ENCODE measurements at regions not wholly inside any gene's neighbourhood (a gene's known extent, or its start where the extent isn't known, plus 50 kb on each side); places are given as distances from the start of the nearest gene placed in this dataset.
"Not testable (repeated sequence)": the region's sequence is repeated elsewhere in the genome, so short reads cannot be mapped to it uniquely, and the experiment has no call there.

GRCh38 chr16:60206516-60206915 is 1472.4 kb upstream of the GOT2 start:
- no peak for DNase-seq

GRCh38 chr16:60204181-60204580 is 1470.1 kb upstream of the GOT2 start:
- DNase-seq = no peak

GRCh38 chr16:60203525-60204124 is 1469.5 kb upstream of the GOT2 start:
- no peak for DNase-seq

- not testable (repeated sequence) for DNase-seq
These were observed 1466.6 kb upstream of the GOT2 start for GRCh38 chr16:60200729-60201128.

GRCh38 chr16:60200161-60200560 is 1466.0 kb upstream of the GOT2 start:
- DNase-seq = no peak

GRCh38 chr16:60199150-60199549 is 1465.0 kb upstream of the GOT2 start:
- no peak for DNase-seq

- no peak for DNase-seq
These were observed 1447.4 kb upstream of the GOT2 start for GRCh38 chr16:60181536-60181935.

GRCh38 chr16:60180609-60181008 is 1446.5 kb upstream of the GOT2 start:
- no peak for DNase-seq

- no peak for DNase-seq
These were observed 1436.1 kb upstream of the GOT2 start for GRCh38 chr16:60170196-60170595.

GRCh38 chr16:60166111-60166510 is 1432.0 kb upstream of the GOT2 start:
- no peak for DNase-seq

- no peak for DNase-seq
These were observed 1417.9 kb upstream of the GOT2 start for GRCh38 chr16:60151987-60152386.

- DNase-seq = no peak
These were observed 1416.8 kb upstream of the GOT2 start for GRCh38 chr16:60150907-60151306.

- DNase-seq = no peak
These were observed 1409.2 kb upstream of the GOT2 start for GRCh38 chr16:60143348-60143705.

GRCh38 chr16:60142619-60143347 is 1408.7 kb upstream of the GOT2 start:
- DNase-seq = no peak

- DNase-seq = no peak
These were observed 1403.8 kb upstream of the GOT2 start for GRCh38 chr16:60137891-60138290.

- DNase-seq = no peak
These were observed 1393.1 kb upstream of the GOT2 start for GRCh38 chr16:60127196-60127595.

- not testable (repeated sequence) for DNase-seq
These were observed 1392.0 kb upstream of the GOT2 start for GRCh38 chr16:60126115-60126514.

GRCh38 chr16:60123392-60124023 is 1389.4 kb upstream of the GOT2 start:
- no peak for DNase-seq

- no peak for DNase-seq
These were observed 1386.5 kb upstream of the GOT2 start for GRCh38 chr16:60120586-60120985.

- no peak for DNase-seq
These were observed 1376.4 kb upstream of the GOT2 start for GRCh38 chr16:60110531-60110930.

- DNase-seq = no peak
These were observed 1373.8 kb upstream of the GOT2 start for GRCh38 chr16:60107871-60108270.

GRCh38 chr16:60107437-60107836 is 1373.3 kb upstream of the GOT2 start:
- no peak for DNase-seq

GRCh38 chr16:60100371-60100770 is 1366.3 kb upstream of the GOT2 start:
- no peak for DNase-seq

- no peak for DNase-seq
These were observed 1357.4 kb upstream of the GOT2 start for GRCh38 chr16:60091529-60091928.
